T-helper 1 cell treated with Interleukin-12 subunit alpha and Interleukin-12 subunit beta and Interleukin-4 antibody, amounts not matched to agents 30 μg/mL and 1 μg/mL, for 36 hours (primary cell): ENCODE measurements at regions not wholly inside any gene's neighbourhood (a gene's known extent, or its start where the extent isn't known, plus 50 kb on each side); places are given as distances from the start of the nearest gene placed in this dataset.

Source experiments
- H3K27ac Mint-ChIP-seq: one replicate; pipeline ENCODE4 v1.8.0; 2021; ENCODE audit warnings: mild to moderate bottlenecking, mixed read lengths
- H3K27me3 Mint-ChIP-seq: one replicate; pipeline ENCODE4 v1.8.0; 2021; ENCODE audit warnings: low read depth, mixed read lengths
- H3K36me3 Mint-ChIP-seq: one replicate; pipeline ENCODE4 v1.8.0; 2021; ENCODE audit warnings: low read depth, mixed read lengths
- H3K4me1 Mint-ChIP-seq: one replicate; pipeline ENCODE4 v1.8.0; 2021; ENCODE audit warnings: low read depth, mixed read lengths
- H3K4me3 Mint-ChIP-seq: one replicate; pipeline ENCODE4 v1.8.0; 2021; ENCODE audit warnings: mild to moderate bottlenecking, moderate library complexity, mixed read lengths
- H3K9me3 Mint-ChIP-seq: one replicate; pipeline ENCODE4 v1.8.0; 2021; ENCODE audit warnings: mixed read lengths

DNA sequence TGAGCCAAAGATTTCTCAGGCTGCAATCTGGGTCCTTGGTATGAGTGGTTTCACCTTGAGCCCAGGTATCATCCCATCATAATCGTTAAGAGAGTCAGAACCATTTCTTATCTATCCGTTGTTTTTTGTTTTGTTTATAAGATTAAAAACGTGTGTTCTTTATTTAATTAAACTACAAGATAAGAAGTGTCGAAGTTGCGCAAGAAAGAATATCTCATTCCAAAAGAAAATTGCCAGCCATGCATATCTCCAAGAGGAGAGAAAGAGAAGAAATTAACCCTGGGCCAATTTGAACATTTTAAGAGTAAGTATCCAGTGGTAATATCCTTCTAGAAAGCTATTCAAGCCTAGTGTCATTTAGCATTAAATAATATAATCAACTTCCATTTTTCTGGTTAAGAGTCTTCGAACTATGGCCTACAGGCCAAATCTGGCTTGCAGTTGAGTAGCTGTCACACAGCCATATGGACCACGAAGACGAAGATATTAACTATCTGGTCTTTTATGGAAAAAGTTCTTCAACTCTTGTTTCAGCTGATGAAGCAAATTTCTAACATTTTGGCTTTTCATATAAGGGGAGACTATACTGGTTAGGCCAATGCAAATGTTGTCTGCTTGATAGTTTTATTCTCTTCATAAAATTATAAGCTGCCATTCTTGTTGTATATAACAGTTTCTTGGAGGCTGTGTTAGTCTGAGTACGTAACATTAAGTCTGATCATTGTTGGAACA lies 576.4 kb downstream of the REEP3 start:
- Mint-ChIP-seq H3K9me3 (no peaks in the 10 kb centered on the region), H3K27ac (no peak overlapping the region), H3K4me3 (no peak overlapping the region), H3K4me1 (no peaks in the 10 kb centered on the region), H3K36me3 (no peaks in the 10 kb centered on the region), H3K27me3 (no peaks in the 10 kb centered on the region)

DNA sequence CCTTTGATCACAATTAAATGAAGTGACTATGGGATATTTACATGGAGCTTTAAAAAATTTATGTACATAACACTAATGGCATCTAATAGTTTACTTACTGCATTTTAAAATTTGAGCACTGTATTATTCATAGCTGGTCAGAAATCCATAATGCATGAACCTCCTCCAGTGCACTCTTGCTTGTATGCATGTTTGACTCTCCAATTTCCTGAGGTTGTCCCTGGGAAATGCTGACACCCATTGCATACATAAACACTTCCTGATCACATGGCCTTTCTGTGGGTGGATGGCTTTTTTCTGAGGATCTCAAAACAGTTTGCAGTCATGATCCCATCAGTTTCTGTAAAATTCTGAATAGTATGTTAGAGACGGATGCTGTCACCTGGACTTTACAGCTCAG lies 577.8 kb downstream of the REEP3 start:
- H3K27me3 Mint-ChIP-seq, result no peaks in the 10 kb centered on the region
- no peaks in the 10 kb centered on the region for H3K9me3 Mint-ChIP-seq
- H3K36me3 Mint-ChIP-seq, result no peaks in the 10 kb centered on the region
- no peaks in the 10 kb centered on the region for H3K4me1 Mint-ChIP-seq
- no peak overlapping the region for H3K4me3 Mint-ChIP-seq
- no peak overlapping the region for H3K27ac Mint-ChIP-seq

DNA sequence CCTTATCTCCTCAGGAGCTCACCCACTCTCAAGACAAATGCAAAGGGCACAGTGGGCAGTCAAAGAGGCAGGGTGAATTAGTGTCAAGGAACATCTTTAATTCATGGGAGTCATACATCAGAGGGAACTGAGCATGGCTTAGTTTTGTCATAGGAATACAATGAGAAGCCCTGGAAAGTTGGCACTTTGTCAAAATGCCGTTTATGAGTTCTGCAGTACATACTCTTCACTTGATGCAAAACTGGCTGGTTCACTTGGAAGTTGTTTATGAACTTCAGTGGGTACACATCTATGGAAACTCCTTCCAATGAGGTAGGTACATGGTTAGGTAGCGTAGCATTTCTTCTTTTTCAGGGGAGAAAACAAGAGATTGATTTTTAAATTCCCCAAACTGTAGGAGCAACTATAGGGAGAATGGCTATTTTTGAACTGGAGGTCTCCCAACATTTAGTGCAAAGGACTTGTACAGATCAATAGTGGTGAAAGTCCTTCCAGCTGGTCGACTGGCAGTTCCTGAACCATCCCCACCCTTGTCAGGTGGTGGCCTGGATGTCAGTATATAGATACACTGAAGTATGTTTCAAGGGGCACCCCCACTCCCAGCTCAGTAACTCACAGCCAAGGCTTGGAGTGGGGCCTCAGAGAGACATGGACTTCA lies 580.5 kb downstream of the REEP3 start:
- no peaks in the 10 kb centered on the region for H3K9me3 Mint-ChIP-seq
- no peaks in the 10 kb centered on the region for H3K4me1 Mint-ChIP-seq
- no peaks in the 10 kb centered on the region for H3K27me3 Mint-ChIP-seq
- H3K36me3 Mint-ChIP-seq, result no peaks in the 10 kb centered on the region
- H3K4me3 Mint-ChIP-seq, result no peak overlapping the region
- no peak overlapping the region for H3K27ac Mint-ChIP-seq

DNA sequence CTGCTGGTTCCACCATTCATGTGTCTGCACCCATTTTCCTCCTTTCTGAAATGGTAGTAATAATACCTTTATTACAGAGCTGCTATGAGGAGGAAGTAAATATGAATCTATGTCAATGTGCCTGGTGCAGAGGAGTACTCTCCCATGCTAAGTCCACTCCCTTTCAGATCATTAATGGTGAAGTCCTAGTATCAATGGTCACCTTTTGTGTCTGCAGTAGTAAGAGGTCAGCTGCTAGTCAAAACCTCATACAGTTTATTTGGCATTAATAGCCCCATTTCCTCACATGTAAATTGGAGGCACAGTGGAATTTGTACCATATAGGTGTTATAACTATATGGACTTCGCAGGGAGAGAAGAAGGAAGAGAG lies 581.0 kb downstream of the REEP3 start:
- no peak overlapping the region for H3K4me3 Mint-ChIP-seq

DNA sequence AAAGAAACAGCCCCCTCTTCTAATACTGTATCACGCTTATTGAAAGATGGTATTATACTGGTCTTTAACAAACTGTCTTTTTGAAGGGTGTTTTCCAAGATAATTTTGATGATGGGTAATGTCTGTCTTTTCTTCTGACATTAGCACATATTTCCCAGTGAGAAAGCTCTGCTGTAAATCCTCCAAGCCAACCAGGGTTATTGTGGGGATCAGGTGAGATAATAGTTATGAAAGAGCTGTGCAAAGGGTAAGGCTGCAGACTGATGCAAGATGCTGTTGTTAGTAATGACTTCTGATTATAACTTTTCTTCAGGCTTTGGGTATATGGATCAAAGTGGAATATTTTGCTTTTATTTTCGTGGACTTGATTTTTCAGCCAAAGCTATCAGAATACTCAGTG lies 581.7 kb downstream of the REEP3 start:
- Mint-ChIP-seq H3K9me3 (no peaks in the 10 kb centered on the region), H3K4me1 (no peaks in the 10 kb centered on the region), H3K27me3 (no peaks in the 10 kb centered on the region), H3K36me3 (no peaks in the 10 kb centered on the region), H3K4me3 (no peak overlapping the region), H3K27ac (no peak overlapping the region)

More for the DNA sequence above, 581.0 kb downstream of the REEP3 start:
- H3K36me3 Mint-ChIP-seq, result no peaks in the 10 kb centered on the region
- H3K4me1 Mint-ChIP-seq, result no peaks in the 10 kb centered on the region
- no peaks in the 10 kb centered on the region for H3K9me3 Mint-ChIP-seq
- no peaks in the 10 kb centered on the region for H3K27me3 Mint-ChIP-seq
- no peak overlapping the region for H3K27ac Mint-ChIP-seq

DNA sequence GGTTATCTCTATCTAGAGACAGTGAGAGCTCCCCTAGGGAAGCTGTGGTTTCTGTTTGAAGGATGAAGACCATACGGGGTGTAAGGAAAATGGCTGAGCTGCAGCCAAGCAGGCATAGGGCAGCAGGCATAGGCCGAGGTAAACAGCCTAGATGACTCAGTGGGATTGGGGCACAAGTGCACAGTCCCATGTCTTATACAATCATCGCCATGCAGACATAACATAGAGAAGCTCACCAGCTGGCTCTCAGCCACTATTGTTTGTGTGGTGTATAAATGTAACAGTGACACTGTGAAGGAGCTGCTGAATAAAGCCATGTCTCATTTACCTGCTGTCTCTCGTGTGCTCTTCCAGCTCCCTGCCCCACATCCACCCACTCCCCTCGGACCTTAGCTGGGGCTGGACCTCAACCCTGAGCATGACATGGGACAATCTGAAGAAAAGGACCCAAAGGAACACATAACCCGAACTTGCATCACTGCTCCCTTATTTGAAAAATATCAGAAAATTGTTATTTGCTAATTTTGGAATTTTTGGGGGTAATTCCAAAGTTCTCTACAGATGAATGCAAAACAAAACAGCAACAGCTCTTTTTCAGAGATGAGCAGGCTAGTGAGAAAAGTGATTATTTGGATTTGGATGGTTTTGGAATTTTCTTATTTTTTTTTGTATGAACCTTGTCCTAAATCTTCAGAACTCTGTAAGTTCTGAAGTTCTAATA lies 582.7 kb downstream of the REEP3 start:
- Mint-ChIP-seq H3K27ac (no peak overlapping the region), H3K4me3 (no peak overlapping the region), H3K36me3 (no peaks in the 10 kb centered on the region), H3K27me3 (no peaks in the 10 kb centered on the region), H3K9me3 (no peaks in the 10 kb centered on the region), H3K4me1 (no peaks in the 10 kb centered on the region)

DNA sequence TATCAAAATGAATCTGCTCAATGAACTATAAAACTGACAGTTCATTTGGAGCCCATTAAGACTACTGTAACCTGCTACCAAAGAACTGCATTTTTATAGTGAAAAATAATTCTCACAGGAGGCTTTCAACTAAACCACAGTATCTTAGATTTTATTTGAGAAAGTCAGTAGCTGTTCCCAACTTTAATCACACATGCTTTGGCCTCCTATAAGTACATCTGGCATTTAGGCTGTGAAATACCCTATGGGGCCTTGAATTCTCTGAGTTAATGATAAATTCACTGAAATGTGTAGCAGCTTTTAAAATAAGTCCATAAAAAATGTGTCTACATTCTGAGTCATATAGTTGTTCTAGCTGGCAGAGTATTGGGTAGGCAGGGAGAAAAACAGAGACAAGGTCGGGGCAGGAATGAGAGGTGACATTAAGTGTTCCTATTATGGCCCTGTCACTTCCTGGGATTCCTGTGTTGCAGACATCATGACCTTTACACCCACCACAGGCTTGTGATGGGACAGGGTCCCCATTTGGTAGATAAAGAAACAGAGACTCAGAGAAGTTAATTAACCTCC lies 588.8 kb downstream of the REEP3 start:
- no peak overlapping the region for H3K4me3 Mint-ChIP-seq
- H3K27me3 Mint-ChIP-seq, result no peaks in the 10 kb centered on the region
- H3K9me3 Mint-ChIP-seq, result no peaks in the 10 kb centered on the region
- no peak overlapping the region for H3K27ac Mint-ChIP-seq
- no peaks in the 10 kb centered on the region for H3K4me1 Mint-ChIP-seq
- no peaks in the 10 kb centered on the region for H3K36me3 Mint-ChIP-seq

DNA sequence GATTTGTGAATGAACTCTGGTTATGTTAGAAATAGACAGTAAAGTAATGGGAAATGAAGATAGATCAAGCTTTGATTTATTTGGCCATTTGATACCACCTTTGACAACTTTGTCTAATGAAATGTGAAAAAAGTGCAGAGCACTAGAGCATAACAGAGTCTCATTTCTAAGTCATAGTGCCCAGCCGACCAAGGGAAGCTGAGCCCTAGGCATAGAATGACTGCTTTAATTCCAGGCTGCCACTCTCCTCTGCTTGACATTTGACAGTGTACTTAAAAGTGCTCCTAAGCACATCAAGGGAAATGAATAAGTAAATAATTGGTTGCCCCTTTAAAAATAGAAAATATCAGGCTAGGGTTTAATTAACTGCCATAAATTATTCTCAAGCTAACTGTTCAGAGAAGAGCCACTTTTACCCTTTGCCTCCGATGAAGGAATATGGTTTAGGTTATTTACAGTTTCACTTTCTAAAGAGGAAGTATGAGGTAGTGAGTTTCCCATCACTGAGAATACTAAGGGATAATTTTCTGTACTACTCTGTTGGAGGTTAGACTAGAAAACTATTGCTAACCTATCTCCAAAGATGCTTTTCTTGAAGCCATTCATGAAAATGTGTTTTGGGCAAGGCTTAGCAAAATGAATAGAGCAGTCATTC lies 591.6 kb downstream of the REEP3 start:
- no peak overlapping the region for H3K27ac Mint-ChIP-seq
- no peaks in the 10 kb centered on the region for H3K4me1 Mint-ChIP-seq
- H3K36me3 Mint-ChIP-seq, result no peaks in the 10 kb centered on the region
- H3K9me3 Mint-ChIP-seq, result no peaks in the 10 kb centered on the region
- H3K4me3 Mint-ChIP-seq, result no peak overlapping the region
- no peaks in the 10 kb centered on the region for H3K27me3 Mint-ChIP-seq

DNA sequence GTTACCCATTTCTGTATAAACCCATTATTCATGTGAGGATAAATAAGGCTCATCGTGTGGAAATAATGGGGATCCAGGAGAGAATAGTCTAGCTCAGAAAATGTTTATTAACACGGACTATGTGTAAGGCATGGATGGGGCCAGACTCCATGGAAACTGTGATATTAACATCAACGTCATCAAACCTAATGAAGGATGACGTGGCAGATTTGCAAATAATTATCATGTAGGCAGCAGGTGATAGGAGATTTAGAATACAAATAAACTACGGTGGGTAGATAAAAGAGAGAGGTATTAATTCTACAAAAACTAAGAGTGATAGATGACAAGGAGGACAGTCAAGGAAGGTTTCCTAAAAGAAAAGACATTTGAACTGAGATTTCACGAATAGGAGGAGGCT lies 592.2 kb downstream of the REEP3 start:
- H3K36me3 Mint-ChIP-seq, result no peaks in the 10 kb centered on the region
- no peak overlapping the region for H3K27ac Mint-ChIP-seq
- no peaks in the 10 kb centered on the region for H3K27me3 Mint-ChIP-seq
- H3K9me3 Mint-ChIP-seq, result no peaks in the 10 kb centered on the region
- H3K4me1 Mint-ChIP-seq, result no peaks in the 10 kb centered on the region
- no peak overlapping the region for H3K4me3 Mint-ChIP-seq

DNA sequence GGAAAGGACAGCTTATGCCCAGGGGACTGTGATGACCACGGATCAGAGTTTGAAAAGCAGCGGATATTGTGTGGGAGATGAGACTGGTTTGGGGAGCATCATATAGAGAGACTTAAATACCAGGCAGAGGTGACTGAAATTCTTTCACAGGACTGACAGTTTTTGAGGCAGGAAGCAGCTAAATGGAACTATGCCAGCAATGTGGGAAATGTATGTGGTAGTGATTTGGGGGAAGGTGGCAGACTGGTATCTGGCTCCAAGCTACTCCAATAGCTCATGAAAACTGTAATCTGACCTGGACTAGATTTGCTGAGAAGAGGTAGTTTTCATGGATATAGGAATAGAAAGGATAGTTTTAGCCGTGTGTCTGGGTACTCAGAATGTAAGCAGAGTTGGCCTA lies 592.6 kb downstream of the REEP3 start:
- Mint-ChIP-seq H3K9me3 (no peaks in the 10 kb centered on the region), H3K27me3 (no peaks in the 10 kb centered on the region), H3K4me3 (no peak overlapping the region), H3K36me3 (no peaks in the 10 kb centered on the region), H3K27ac (no peak overlapping the region), H3K4me1 (no peaks in the 10 kb centered on the region)

DNA sequence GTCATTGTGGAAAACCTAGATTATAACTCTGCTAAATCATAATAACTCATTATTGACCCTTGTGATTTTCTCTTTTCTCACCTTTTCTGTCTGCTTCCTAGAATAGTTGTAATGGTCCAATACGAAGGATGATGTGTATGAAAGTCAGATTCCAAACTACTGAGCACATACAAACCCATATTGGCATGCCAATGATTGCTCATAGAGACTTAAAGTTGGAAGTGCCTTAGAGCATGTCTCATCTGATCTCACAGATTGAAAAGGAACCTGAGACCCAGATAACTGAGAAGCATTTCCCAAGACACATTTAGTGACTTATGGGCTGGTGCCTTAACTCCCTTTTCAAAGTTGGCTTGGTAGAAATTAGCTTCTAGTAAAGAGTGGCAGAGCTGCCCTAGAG lies 594.3 kb downstream of the REEP3 start:
- Mint-ChIP-seq H3K9me3 (no peaks in the 10 kb centered on the region), H3K36me3 (no peaks in the 10 kb centered on the region), H3K27me3 (no peaks in the 10 kb centered on the region), H3K27ac (no peak overlapping the region), H3K4me3 (no peak overlapping the region), H3K4me1 (no peaks in the 10 kb centered on the region)

DNA sequence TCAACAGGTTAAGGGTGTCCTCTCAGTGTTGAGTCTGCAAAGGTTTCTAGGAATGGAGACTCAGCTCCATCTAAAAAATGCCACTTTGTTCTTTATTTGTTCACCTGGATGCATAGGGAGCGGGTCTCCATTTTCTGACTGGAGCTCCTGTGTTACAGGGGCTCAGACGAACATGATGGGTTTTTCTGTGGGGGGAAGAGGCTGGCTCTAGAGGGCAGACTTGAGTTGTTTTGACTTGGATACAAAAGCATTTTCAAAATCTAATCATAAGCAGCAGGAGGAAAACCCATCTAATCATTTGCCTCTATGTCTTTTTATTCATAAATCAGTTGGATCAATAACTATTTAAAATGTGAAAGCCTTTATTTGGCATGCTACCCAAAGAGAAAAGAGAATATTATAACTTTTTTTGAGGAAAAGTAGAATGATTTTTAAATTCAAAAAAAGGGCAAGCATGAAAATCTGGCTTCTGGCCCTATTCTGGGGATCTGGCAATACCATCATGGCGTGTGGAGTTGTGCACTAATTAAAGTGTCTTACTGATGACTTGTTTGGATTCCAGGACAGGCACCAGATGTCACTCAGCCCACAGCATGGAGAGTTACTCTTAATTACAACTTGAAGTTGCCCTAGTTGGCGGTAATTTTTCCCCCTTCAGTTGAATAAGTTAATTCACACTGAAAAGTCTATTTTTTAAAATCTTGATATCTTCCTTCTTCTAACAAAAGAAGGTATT lies 594.9 kb downstream of the REEP3 start:
- H3K27me3 Mint-ChIP-seq, result no peaks in the 10 kb centered on the region
- no peaks in the 10 kb centered on the region for H3K4me1 Mint-ChIP-seq
- H3K9me3 Mint-ChIP-seq, result no peaks in the 10 kb centered on the region
- no peak overlapping the region for H3K4me3 Mint-ChIP-seq
- H3K27ac Mint-ChIP-seq, result no peak overlapping the region
- H3K36me3 Mint-ChIP-seq, result no peaks in the 10 kb centered on the region

DNA sequence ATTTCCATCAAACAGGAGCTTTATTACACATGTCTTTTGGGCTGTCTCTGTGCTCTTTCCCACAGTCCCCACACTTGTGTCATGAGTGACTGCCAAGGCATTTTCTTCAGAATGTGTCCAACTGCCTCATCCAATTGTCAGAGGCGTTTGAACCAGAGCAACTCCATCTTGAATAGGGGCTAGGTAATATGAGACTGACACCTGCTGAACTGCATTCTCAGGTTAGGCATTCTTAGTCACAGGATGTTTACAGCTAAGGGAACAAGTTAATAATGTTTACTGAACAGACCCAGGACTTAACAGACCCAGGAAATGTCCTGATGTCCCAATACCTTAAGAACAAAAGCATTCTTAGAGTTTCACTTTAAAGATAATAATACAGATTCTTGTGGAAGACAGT lies 595.5 kb downstream of the REEP3 start:
- Mint-ChIP-seq H3K4me1 (no peaks in the 10 kb centered on the region), H3K36me3 (no peaks in the 10 kb centered on the region), H3K27ac (no peak overlapping the region), H3K4me3 (no peak overlapping the region), H3K9me3 (no peaks in the 10 kb centered on the region), H3K27me3 (no peaks in the 10 kb centered on the region)

DNA sequence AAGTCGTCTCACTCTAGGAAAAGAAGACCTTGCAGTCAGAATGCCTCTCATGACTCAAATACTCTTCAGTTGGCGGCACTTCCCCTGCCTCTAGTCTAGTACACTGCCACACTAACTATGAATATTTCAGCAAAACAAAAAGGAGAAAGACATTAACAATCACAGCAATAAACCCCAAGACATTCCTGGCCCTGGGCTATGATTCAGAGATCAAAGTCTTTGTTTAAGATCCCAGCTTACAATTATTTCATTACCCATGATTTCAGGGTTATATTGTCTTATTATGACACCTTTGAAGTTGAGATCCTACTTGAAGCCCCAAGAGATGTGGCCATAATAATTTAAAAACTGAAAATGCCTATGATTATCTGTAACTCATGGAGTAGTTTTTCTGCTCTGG lies 597.5 kb downstream of the REEP3 start:
- no peak overlapping the region for H3K4me3 Mint-ChIP-seq

More for the DNA sequence above, 597.5 kb downstream of the REEP3 start:
- Mint-ChIP-seq H3K9me3 (no peaks in the 10 kb centered on the region), H3K36me3 (no peaks in the 10 kb centered on the region), H3K27ac (no peak overlapping the region), H3K27me3 (no peaks in the 10 kb centered on the region), H3K4me1 (no peaks in the 10 kb centered on the region)
